K562 (cell line): ENCODE measurements at regions not wholly inside any gene's neighbourhood (a gene's known extent, or its start where the extent isn't known, plus 50 kb on each side); places are given as distances from the start of the nearest gene placed in this dataset.

ENCODE experiments used
- ATAC-seq: fragments of 200-7000 bp; cut with Tn5 transposase; 3 replicates; pipeline ENCODE4 v1.9.1; 2020; ENCODE audit warnings: moderate library complexity
- BruUV-seq: library from RNA; stranded (reverse); fragments of 400-500 nt; replicated peaks from 2 replicates; lab custom pipeline; 2021; lab: Mats Ljungman, UMichigan
- CTCF ChIA-PET: fragments of 300-600 bp; formaldehyde crosslinking; extraction: SDS; loops from one replicate; lab custom pipeline; 2021; ENCODE audit warnings: low intra/inter-chr PET ratio; lab: Yijun Ruan, JAX
- POLR2A ChIA-PET: fragments of 300-600, 350-650 bp; sonication (Branson Sonifier 250); formaldehyde crosslinking; extraction: SDS; loops from one replicate; lab custom pipeline; 2021; ENCODE audit warnings: antibody characterized with exemption, inconsistent platforms; lab: Yijun Ruan, JAX
- DNase-seq, 4 experiments: peaks; one replicate each; pipeline versions ENCODE4 v3.0.0 to v3.0.0-alpha.2; 2011 to 2018; ENCODE audit warnings: low spot score in 3 of 4, mixed read lengths in 3 of 4; ENCODE audit errors: extremely low read depth in 1 of 4
- FAIRE-seq: peaks from 2 replicates; lab custom pipeline; 2011; peaks lifted over from hg19 to GRCh38; lab: Jason Lieb, UNC
- H2AFZ ChIP-seq: 2 replicates; pipeline ENCODE4 v1.6.0; 2011; ENCODE audit warnings: low read depth, low read length, control low read depth, inconsistent platforms
- H3K27ac ChIP-seq: fragments of 200-600 bp; 3 replicates; pipeline ENCODE4 v1.8.0; 2011; ENCODE audit warnings: low read depth, mild to moderate bottlenecking, control low read depth, inconsistent platforms, low read length, moderate library complexity, mixed read lengths; ENCODE audit errors: extremely low read depth
- H3K27me3 ChIP-seq, 2 experiments: fragments of 300-600 bp in 1 of 2; 2 replicates in 1 of 2; 3 replicates in 1 of 2; pipeline versions ENCODE4 v1.6.0 to v1.8.0; 2011; ENCODE audit warnings: inconsistent platforms in 2 of 2, low read length in 2 of 2, mild to moderate bottlenecking in 1 of 2, mixed read lengths in 1 of 2, moderate library complexity in 1 of 2; ENCODE audit not compliant: control insufficient read depth in 2 of 2, insufficient read depth in 2 of 2
- H3K36me3 ChIP-seq: fragments of 300-600 bp; 3 replicates; pipeline ENCODE4 v1.8.0; 2011; ENCODE audit warnings: mild to moderate bottlenecking, low read length, inconsistent platforms; ENCODE audit not compliant: control insufficient read depth, insufficient read depth
- H3K4me1 ChIP-seq, 2 experiments: fragments of 200-600 bp in 1 of 2; replicated peaks in 1 of 2; 2 replicates in 1 of 2; 3 replicates in 1 of 2; pipeline versions ENCODE4 v1.5.1 to v1.8.0; 2011; ENCODE audit warnings: inconsistent platforms in 2 of 2, low read length in 2 of 2, mild to moderate bottlenecking in 1 of 2, mixed read lengths in 1 of 2, moderate library complexity in 1 of 2; ENCODE audit not compliant: control insufficient read depth in 2 of 2, insufficient read depth in 2 of 2
- H3K4me2 ChIP-seq: 2 replicates; pipeline ENCODE4 v1.6.1; 2011; ENCODE audit warnings: low read length, control low read depth, inconsistent platforms, mixed read lengths; ENCODE audit not compliant: insufficient read depth
- H3K4me3 ChIP-seq: fragments of 200-600 bp; sonication (generic), shearing (Covaris generic); 2 replicates; pipeline ENCODE4 v1.5.1; 2016; ENCODE audit warnings: control low read depth, inconsistent platforms
- H3K79me2 ChIP-seq: fragments of 200-600 bp; 3 replicates; pipeline ENCODE4 v1.8.0; 2011; ENCODE audit warnings: low read length, inconsistent platforms; ENCODE audit not compliant: control insufficient read depth, insufficient read depth
- H3K9ac ChIP-seq, 2 experiments: 2 replicates each; pipeline versions ENCODE4 v1.6.0 to v1.6.1; 2011; ENCODE audit warnings: low read depth in 2 of 2, low read length in 2 of 2, control low read depth in 1 of 2, inconsistent platforms in 1 of 2, mild to moderate bottlenecking in 1 of 2, mixed read lengths in 1 of 2; ENCODE audit not compliant: insufficient read depth in 1 of 2
- H3K9me1 ChIP-seq: one replicate; pipeline ENCODE4 v1.6.0; 2011; ENCODE audit warnings: inconsistent platforms, mild to moderate bottlenecking, low read length, moderate library complexity; ENCODE audit not compliant: control insufficient read depth, insufficient read depth
- H3K9me3 ChIP-seq: replicated peaks from 2 replicates; pipeline ENCODE4 v1.5.1; 2011; ENCODE audit warnings: low read depth, low read length, inconsistent platforms; ENCODE audit not compliant: control insufficient read depth, insufficient read depth
- H4K20me1 ChIP-seq: replicated peaks from 2 replicates; pipeline ENCODE4 v1.6.1; 2011; ENCODE audit warnings: low read length, inconsistent platforms, mixed read lengths; ENCODE audit not compliant: control insufficient read depth, insufficient read depth
- BCOR ChIP-seq: fragments of 450-650 bp; IDR thresholded peaks from 2 replicates; pipeline ENCODE4 v1.6.1; 2016
- CREM ChIP-seq: IDR thresholded peaks from 2 replicates; pipeline ENCODE4 v1.6.1; 2014; ENCODE audit warnings: antibody characterized with exemption, low read depth
- ILK ChIP-seq: fragments of 450-650 bp; IDR thresholded peaks from 2 replicates; pipeline ENCODE4 v1.6.1; 2016; ENCODE audit warnings: missing genetic modification characterization, low read depth, mild to moderate bottlenecking, missing compliant biosample characterization, moderate library complexity, borderline replicate concordance
- LCOR ChIP-seq: sonication (generic); formaldehyde crosslinking; IDR thresholded peaks from 2 replicates; pipeline ENCODE4 v1.8.0; 2022; ENCODE audit warnings: mild to moderate bottlenecking, missing genetic modification reagents
- MXI1 ChIP-seq: IDR thresholded peaks from 2 replicates; pipeline ENCODE4 v1.6.1; 2011; ENCODE audit warnings: low read depth, mild to moderate bottlenecking, improper control_type of control experiment, low read length
- RNF2 ChIP-seq: sonication (generic); IDR thresholded peaks from 2 replicates; pipeline ENCODE4 v1.6.1; 2016
- TAF1 ChIP-seq: IDR thresholded peaks from 2 replicates; pipeline ENCODE4 v1.6.1; 2011; ENCODE audit warnings: mild to moderate bottlenecking, low read length, moderate library complexity; ENCODE audit not compliant: insufficient read depth, control insufficient read depth, severe bottlenecking; ENCODE audit errors: extremely low read depth
- TAF15 ChIP-seq: fragments of 200-400 bp; formaldehyde crosslinking; IDR thresholded peaks from 2 replicates; pipeline ENCODE4 v1.6.1; 2017; ENCODE audit warnings: mild to moderate bottlenecking, low read depth, low read length, moderate library complexity
- ZNF23 ChIP-seq: fragments of 250-450 bp; sonication (Bioruptor Pico); IDR thresholded peaks from 2 replicates; pipeline ENCODE4 v1.4.0; 2020; ENCODE audit warnings: mild to moderate bottlenecking
- ZNF551 ChIP-seq: fragments of 250-450 bp; sonication (Bioruptor Pico); IDR thresholded peaks from 2 replicates; pipeline ENCODE4 v1.5.0; 2021; ENCODE audit warnings: mild to moderate bottlenecking, moderate library complexity
- ZNF668 ChIP-seq: fragments of 250-450 bp; sonication (Bioruptor Pico); IDR thresholded peaks from 2 replicates; pipeline ENCODE4 v1.8.0; 2022; ENCODE audit warnings: mild to moderate bottlenecking, inconsistent platforms
- WGBS: fragments of 100-300 bp; shearing (Covaris generic); methylation state at CpG from one replicate; pipeline ENCODE4 v1.1.6; 2016; ENCODE audit warnings: low coverage, mixed read lengths; ENCODE audit not compliant: insufficient coverage; ENCODE audit errors: missing lambda C conversion rate; 5-methylcytosine and 5-hydroxymethylcytosine counted together
- in situ Hi-C: fragments of 300-500 bp; cut with MboI; formaldehyde crosslinking; loops from 4 replicates; pipeline ENCODE4 v1.15.0; 2018; ENCODE audit warnings: inconsistent platforms, mixed read lengths
- intact Hi-C: fragments of 100-400 bp; cut with micrococcal nuclease; formaldehyde crosslinking; loops from 2 replicates; pipeline ENCODE4 v1.14.2; 2022
- TF ChIP-seq, protein P1 (sequence below): fragments of 250-450 bp; sonication (Bioruptor Pico); IDR thresholded peaks from 2 replicates; pipeline ENCODE4 v1.5.0; 2020; ENCODE audit warnings: mild to moderate bottlenecking, borderline replicate concordance
- TF ChIP-seq, protein P2 (sequence below): sonication (generic); formaldehyde crosslinking; IDR thresholded peaks from 2 replicates; pipeline ENCODE4 v1.5.0; 2020; ENCODE audit warnings: missing genetic modification reagents
- TF ChIP-seq, protein P3 (sequence below): fragments of 250-450 bp; sonication (Bioruptor Pico); IDR thresholded peaks from 2 replicates; pipeline ENCODE4 v1.9.0; 2021; ENCODE audit warnings: mild to moderate bottlenecking
- TF ChIP-seq, protein P4 (sequence below): fragments of 200-800 bp; sonication (Bioruptor generic); IDR thresholded peaks from 2 replicates; pipeline ENCODE4 v1.6.1; 2017; ENCODE audit warnings: missing genetic modification characterization, missing compliant biosample characterization

DNA sequence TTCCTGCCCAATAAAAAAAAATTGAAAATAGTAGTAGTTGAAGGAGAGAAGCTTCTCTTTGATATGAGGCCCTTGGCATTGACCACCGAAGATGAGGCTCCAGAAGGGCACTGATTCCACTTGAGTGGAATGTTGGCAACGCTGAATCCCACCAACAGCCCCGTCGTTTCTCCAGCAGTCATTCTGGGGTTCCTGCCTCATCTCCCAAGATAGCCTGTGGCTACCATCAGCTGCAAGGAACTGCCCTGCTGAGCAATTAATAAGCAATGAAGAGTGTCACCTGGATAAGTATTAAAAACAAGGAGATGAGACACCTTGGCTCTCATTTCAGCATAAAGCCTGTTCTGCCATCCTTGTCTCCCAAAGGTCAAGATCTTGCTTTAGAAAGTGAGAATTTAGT is 144.1 kb downstream of the CSNK2A3 start:
- POLR2A ChIA-PET: no interaction called here
- H3K9me3 ChIP-seq: no peaks in the 10 kb centered on the region
- ATAC-seq (no peak), FAIRE-seq (no peak), DNase-seq (no peak)
- no peaks in the 10 kb centered on the region for H3K36me3 ChIP-seq
- no peak overlapping the region for H3K9ac ChIP-seq
- no peak for TF ChIP-seq ZNF668 (CRISPR knock-in tag)
- TF ChIP-seq ZNF551 (CRISPR knock-in tag): no peak
- no peak for TF ChIP-seq CREM
- no peak for TF ChIP-seq ILK
- TF ChIP-seq TAF15: no peak
- TF ChIP-seq, protein P1, sequence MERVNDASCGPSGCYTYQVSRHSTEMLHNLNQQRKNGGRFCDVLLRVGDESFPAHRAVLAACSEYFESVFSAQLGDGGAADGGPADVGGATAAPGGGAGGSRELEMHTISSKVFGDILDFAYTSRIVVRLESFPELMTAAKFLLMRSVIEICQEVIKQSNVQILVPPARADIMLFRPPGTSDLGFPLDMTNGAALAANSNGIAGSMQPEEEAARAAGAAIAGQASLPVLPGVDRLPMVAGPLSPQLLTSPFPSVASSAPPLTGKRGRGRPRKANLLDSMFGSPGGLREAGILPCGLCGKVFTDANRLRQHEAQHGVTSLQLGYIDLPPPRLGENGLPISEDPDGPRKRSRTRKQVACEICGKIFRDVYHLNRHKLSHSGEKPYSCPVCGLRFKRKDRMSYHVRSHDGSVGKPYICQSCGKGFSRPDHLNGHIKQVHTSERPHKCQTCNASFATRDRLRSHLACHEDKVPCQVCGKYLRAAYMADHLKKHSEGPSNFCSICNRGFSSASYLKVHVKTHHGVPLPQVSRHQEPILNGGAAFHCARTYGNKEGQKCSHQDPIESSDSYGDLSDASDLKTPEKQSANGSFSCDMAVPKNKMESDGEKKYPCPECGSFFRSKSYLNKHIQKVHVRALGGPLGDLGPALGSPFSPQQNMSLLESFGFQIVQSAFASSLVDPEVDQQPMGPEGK (CRISPR knock-in tag): no peak
- TF ChIP-seq, protein P2, sequence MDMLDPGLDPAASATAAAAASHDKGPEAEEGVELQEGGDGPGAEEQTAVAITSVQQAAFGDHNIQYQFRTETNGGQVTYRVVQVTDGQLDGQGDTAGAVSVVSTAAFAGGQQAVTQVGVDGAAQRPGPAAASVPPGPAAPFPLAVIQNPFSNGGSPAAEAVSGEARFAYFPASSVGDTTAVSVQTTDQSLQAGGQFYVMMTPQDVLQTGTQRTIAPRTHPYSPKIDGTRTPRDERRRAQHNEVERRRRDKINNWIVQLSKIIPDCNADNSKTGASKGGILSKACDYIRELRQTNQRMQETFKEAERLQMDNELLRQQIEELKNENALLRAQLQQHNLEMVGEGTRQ (CRISPR knock-in tag): no peak
- TF ChIP-seq, protein P3, sequence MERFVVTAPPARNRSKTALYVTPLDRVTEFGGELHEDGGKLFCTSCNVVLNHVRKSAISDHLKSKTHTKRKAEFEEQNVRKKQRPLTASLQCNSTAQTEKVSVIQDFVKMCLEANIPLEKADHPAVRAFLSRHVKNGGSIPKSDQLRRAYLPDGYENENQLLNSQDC: no peak
- no peak for TF ChIP-seq LCOR (CRISPR knock-in tag)
- no peak for TF ChIP-seq MXI1
- TF ChIP-seq, protein P4, sequence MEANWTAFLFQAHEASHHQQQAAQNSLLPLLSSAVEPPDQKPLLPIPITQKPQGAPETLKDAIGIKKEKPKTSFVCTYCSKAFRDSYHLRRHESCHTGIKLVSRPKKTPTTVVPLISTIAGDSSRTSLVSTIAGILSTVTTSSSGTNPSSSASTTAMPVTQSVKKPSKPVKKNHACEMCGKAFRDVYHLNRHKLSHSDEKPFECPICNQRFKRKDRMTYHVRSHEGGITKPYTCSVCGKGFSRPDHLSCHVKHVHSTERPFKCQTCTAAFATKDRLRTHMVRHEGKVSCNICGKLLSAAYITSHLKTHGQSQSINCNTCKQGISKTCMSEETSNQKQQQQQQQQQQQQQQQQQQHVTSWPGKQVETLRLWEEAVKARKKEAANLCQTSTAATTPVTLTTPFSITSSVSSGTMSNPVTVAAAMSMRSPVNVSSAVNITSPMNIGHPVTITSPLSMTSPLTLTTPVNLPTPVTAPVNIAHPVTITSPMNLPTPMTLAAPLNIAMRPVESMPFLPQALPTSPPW: no peak
- no peak for TF ChIP-seq TAF1
- no peak for TF ChIP-seq ZNF23
- no peak for TF ChIP-seq BCOR
- no peak for TF ChIP-seq RNF2
- no peak overlapping the region for H2AFZ ChIP-seq
- no peak overlapping the region for H3K4me2 ChIP-seq
- CTCF ChIA-PET: no interaction called here
- in situ Hi-C loops: no loop called here
- H3K4me1 ChIP-seq: no peaks in the 10 kb centered on the region
- no peak overlapping the region for H3K4me3 ChIP-seq
- H3K9me1 ChIP-seq: no peaks in the 10 kb centered on the region
- intact Hi-C loops: no loop called here
- H3K27ac ChIP-seq: no peak overlapping the region
- no peaks in the 10 kb centered on the region for H3K79me2 ChIP-seq
- no peaks in the 10 kb centered on the region; a peak in 2 of 5 replicates for H3K27me3 ChIP-seq
- no TSS peak for BruUV-seq
- 3% methylated on average over 4 of the region's 4 CpGs for WGBS
- no peaks in the 10 kb centered on the region for H4K20me1 ChIP-seq
